ENCODE measurements at regions not wholly inside any gene's neighbourhood (a gene's known extent, or its start where the extent isn't known, plus 50 kb on each side); places are given as distances from the start of the nearest gene placed in this dataset.

- Histone ChIP-seq H3K9me3 (no peaks in the 10 kb centered on the region), H3K27ac (no peak overlapping the region), H3K4me1 (peaks cover 0 to 8% (median 0%) of the 10 kb centered on the region in 3 donors), H3K36me3 (no peaks in the 10 kb centered on the region), H3K4me3 (no peak overlapping the region), H3K27me3 (no peaks in the 10 kb centered on the region)
- no peak for ATAC-seq
- TF ChIP-seq POLR2A (IDR thresholded peaks at IDR 0.05) (no peak), EP300 (IDR thresholded peaks at IDR 0.05) (no peak), CTCF (IDR thresholded peaks at IDR 0.05) (no peak), POLR2AphosphoS5 (IDR thresholded peaks at IDR 0.05) (no peak)
- WGBS, 2 donors (ENCODE audit: low coverage in 1 of 2), result 75 to 96% methylated on average over 4 of the region's 4 CpGs
These were observed 72.5 kb upstream of the CTSC start for GRCh38 chr11:88410056-88410455.

- no peak for TF ChIP-seq POLR2A (IDR thresholded peaks at IDR 0.05)
- no peak for TF ChIP-seq POLR2AphosphoS5 (IDR thresholded peaks at IDR 0.05)
- TF ChIP-seq EP300 (IDR thresholded peaks at IDR 0.05), result no peak
- TF ChIP-seq CTCF (IDR thresholded peaks at IDR 0.05), result no peak
- no peak overlapping the region for H3K4me3 ChIP-seq
- no peak for ATAC-seq
These were observed 69.3 kb upstream of the CTSC start for GRCh38 chr11:88406876-88407275.

GRCh38 chr11:88405853-88406252, 68.3 kb upstream of the CTSC start:
- peaks cover 0 to 21% (median 5%) of the 10 kb centered on the region in 3 donors for H3K4me1 ChIP-seq
- 57 to 81% methylated on average over 3 to 4 of the region's 4 CpGs for WGBS, 2 donors (ENCODE audit: low coverage in 1 of 2)
- H3K27me3 ChIP-seq, result no peaks in the 10 kb centered on the region
- H3K27ac ChIP-seq, result no peak overlapping the region
- TF ChIP-seq POLR2AphosphoS5 (IDR thresholded peaks at IDR 0.05) (no peak), POLR2A (IDR thresholded peaks at IDR 0.05) (no peak), CTCF (IDR thresholded peaks at IDR 0.05) (no peak), EP300 (IDR thresholded peaks at IDR 0.05) (no peak)
- no peaks in the 10 kb centered on the region for H3K9me3 ChIP-seq
- no peak for ATAC-seq
- no peak overlapping the region for H3K4me3 ChIP-seq
- H3K36me3 ChIP-seq, result no peaks in the 10 kb centered on the region

More at GRCh38 chr11:88406876-88407275, 69.3 kb upstream of the CTSC start:
- Histone ChIP-seq H3K9me3 (no peaks in the 10 kb centered on the region), H3K36me3 (no peaks in the 10 kb centered on the region), H3K27ac (no peak overlapping the region), H3K4me1 (peaks cover 0 to 17% (median 5%) of the 10 kb centered on the region in 3 donors), H3K27me3 (no peaks in the 10 kb centered on the region)

GRCh38 chr11:88404932-88405710, 67.6 kb upstream of the CTSC start:
- TF ChIP-seq POLR2AphosphoS5 (IDR thresholded peaks at IDR 0.05), result no peak
- TF ChIP-seq POLR2A (IDR thresholded peaks at IDR 0.05), result no peak
- no peak for TF ChIP-seq EP300 (IDR thresholded peaks at IDR 0.05)
- no peak for TF ChIP-seq CTCF (IDR thresholded peaks at IDR 0.05)
- no peak for ATAC-seq
- Histone ChIP-seq H3K27me3 (no peaks in the 10 kb centered on the region), H3K36me3 (no peaks in the 10 kb centered on the region), H3K9me3 (no peaks in the 10 kb centered on the region), H3K4me3 (no peak overlapping the region), H3K27ac (no peak overlapping the region), H3K4me1 (peaks cover 0 to 21% (median 5%) of the 10 kb centered on the region in 3 donors)
- WGBS, 2 donors (ENCODE audit: low coverage in 1 of 2), result 67 to 100% methylated on average over 1 of the region's 1 CpG

GRCh38 chr11:88404391-88404790, 66.9 kb upstream of the CTSC start:
- H3K36me3 ChIP-seq, result no peaks in the 10 kb centered on the region
- WGBS, 2 donors (ENCODE audit: low coverage in 1 of 2), result 70 to 81% methylated on average over 2 of the region's 2 CpGs
- no peaks in the 10 kb centered on the region for H3K27me3 ChIP-seq
- no peak overlapping the region for H3K4me3 ChIP-seq
- no peak for TF ChIP-seq POLR2A (IDR thresholded peaks at IDR 0.05)
- no peak for TF ChIP-seq POLR2AphosphoS5 (IDR thresholded peaks at IDR 0.05)
- TF ChIP-seq EP300 (IDR thresholded peaks at IDR 0.05), result no peak
- no peak for TF ChIP-seq CTCF (IDR thresholded peaks at IDR 0.05)
- no peaks in the 10 kb centered on the region for H3K9me3 ChIP-seq
- H3K27ac ChIP-seq, result no peak overlapping the region
- H3K4me1 ChIP-seq, result peaks cover 0 to 21% (median 5%) of the 10 kb centered on the region in 3 donors
- ATAC-seq, result no peak

Measured in gastroesophageal sphincter (tissue), 4 donors.